Progenitor cell of endocrine pancreas (in vitro differentiated cells): ENCODE measurements at regions not wholly inside any gene's neighbourhood (a gene's known extent, or its start where the extent isn't known, plus 50 kb on each side); places are given as distances from the start of the nearest gene placed in this dataset.

Experiments
- DNase-seq: peaks from one replicate; pipeline ENCODE4 v3.0.0; 2021; ENCODE audit warnings: low spot score; ENCODE audit not compliant: unreplicated experiment
- H3K27ac Mint-ChIP-seq: 2 replicates; pipeline ENCODE4 v1.8.0; 2021; ENCODE audit warnings: mild to moderate bottlenecking, moderate library complexity, mixed read lengths
- H3K27me3 Mint-ChIP-seq: 2 replicates; pipeline ENCODE4 v1.8.0; 2021; ENCODE audit warnings: mixed read lengths
- H3K36me3 Mint-ChIP-seq: 2 replicates; pipeline ENCODE4 v1.8.0; 2022; ENCODE audit warnings: mixed read lengths; ENCODE audit not compliant: insufficient read depth
- H3K4me1 Mint-ChIP-seq: 2 replicates; pipeline ENCODE4 v1.8.0; 2021; ENCODE audit warnings: low read depth, mixed read lengths
- H3K4me3 Mint-ChIP-seq: 2 replicates; pipeline ENCODE4 v1.8.0; 2021; ENCODE audit warnings: low read depth, mild to moderate bottlenecking, moderate library complexity, mixed read lengths
- H3K9me3 Mint-ChIP-seq: 2 replicates; pipeline ENCODE4 v1.8.0; 2021; ENCODE audit warnings: low read depth, mixed read lengths
- CTCF ChIP-seq: fragments of 200-600 bp; sonication (generic); IDR thresholded peaks from one replicate; pipeline ENCODE4 v1.5.0; 2021; ENCODE audit warnings: antibody characterized with exemption, mild to moderate bottlenecking; ENCODE audit not compliant: unreplicated experiment

- no peaks in the 10 kb centered on the region for H3K9me3 Mint-ChIP-seq
- no peak for DNase-seq
- no peak for TF ChIP-seq CTCF
- H3K36me3 Mint-ChIP-seq, result no peaks in the 10 kb centered on the region
- no peaks in the 10 kb centered on the region for H3K27me3 Mint-ChIP-seq
- H3K4me1 Mint-ChIP-seq, result peaks cover 14% of the 10 kb centered on the region
- no peak overlapping the region for H3K27ac Mint-ChIP-seq
- no peak overlapping the region for H3K4me3 Mint-ChIP-seq
Measured at GRCh38 chr6:115613488-115613887, 447.2 kb downstream of the FRK start.

GRCh38 chr6:115612796-115613479, 447.8 kb downstream of the FRK start:
- TF ChIP-seq CTCF, result no peak
- no peak overlapping the region for H3K27ac Mint-ChIP-seq
- no peak overlapping the region for H3K4me3 Mint-ChIP-seq
- peaks cover 14% of the 10 kb centered on the region for H3K4me1 Mint-ChIP-seq
- no peak for DNase-seq
- no peaks in the 10 kb centered on the region for H3K36me3 Mint-ChIP-seq
- H3K9me3 Mint-ChIP-seq, result no peaks in the 10 kb centered on the region
- no peaks in the 10 kb centered on the region for H3K27me3 Mint-ChIP-seq

GRCh38 chr6:115612216-115612615, 448.5 kb downstream of the FRK start:
- Mint-ChIP-seq H3K9me3 (no peaks in the 10 kb centered on the region), H3K4me3 (no peak overlapping the region), H3K27ac (no peak overlapping the region), H3K27me3 (no peaks in the 10 kb centered on the region), H3K4me1 (peaks cover 14% of the 10 kb centered on the region), H3K36me3 (no peaks in the 10 kb centered on the region)
- no peak for DNase-seq
- no peak for TF ChIP-seq CTCF

- no peak for DNase-seq
- Mint-ChIP-seq H3K4me1 (peaks cover 14% of the 10 kb centered on the region), H3K27ac (no peak overlapping the region), H3K27me3 (no peaks in the 10 kb centered on the region), H3K36me3 (no peaks in the 10 kb centered on the region), H3K9me3 (no peaks in the 10 kb centered on the region), H3K4me3 (no peak overlapping the region)
- TF ChIP-seq CTCF, result no peak
Measured at GRCh38 chr6:115610696-115611095, 450.0 kb downstream of the FRK start.

- no peak for DNase-seq
- H3K36me3 Mint-ChIP-seq, result no peaks in the 10 kb centered on the region
- H3K4me1 Mint-ChIP-seq, result peaks cover 14% of the 10 kb centered on the region
- H3K4me3 Mint-ChIP-seq, result no peak overlapping the region
- no peak for TF ChIP-seq CTCF
- no peaks in the 10 kb centered on the region for H3K9me3 Mint-ChIP-seq
- no peaks in the 10 kb centered on the region for H3K27me3 Mint-ChIP-seq
- no peak overlapping the region for H3K27ac Mint-ChIP-seq
Measured at GRCh38 chr6:115609111-115609510, 451.6 kb downstream of the FRK start.
